Pulmonary artery endothelial cell (primary cell): ENCODE measurements at regions not wholly inside any gene's neighbourhood (a gene's known extent, or its start where the extent isn't known, plus 50 kb on each side); places are given as distances from the start of the nearest gene placed in this dataset.
A peak's percentile ranks its signal among the peaks of the same experiment; 100 is the strongest.

Experiments
- DNase-seq: peaks from one replicate; pipeline ENCODE4 v3.0.0-alpha.2; 2011; ENCODE audit warnings: low read depth, low spot score

- no peak for DNase-seq
Observed at GRCh38 chr20:23179766-23180403, 93.8 kb upstream of the CD93 start.

DNA sequence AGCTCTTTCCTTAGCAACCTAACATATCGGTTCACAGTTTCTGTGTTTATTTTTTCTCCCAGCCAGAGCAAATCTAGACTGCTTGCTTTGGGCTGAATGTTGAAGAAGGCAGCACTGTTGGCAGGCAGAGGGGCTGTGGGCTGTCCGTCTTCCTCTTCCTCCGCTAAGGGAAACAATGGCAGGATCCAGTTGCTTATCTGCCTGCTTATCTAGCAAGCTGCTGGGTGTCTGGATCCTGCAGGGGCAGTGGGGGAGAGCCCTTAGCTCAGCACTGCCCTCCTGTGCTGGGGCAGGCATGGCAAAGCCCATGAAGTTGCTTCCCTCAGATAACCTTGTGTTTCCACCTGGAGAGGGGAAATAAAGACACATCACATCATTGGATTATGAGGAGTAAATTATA is 92.7 kb upstream of the CD93 start:
- peak; percentile 94 for DNase-seq

DNA sequence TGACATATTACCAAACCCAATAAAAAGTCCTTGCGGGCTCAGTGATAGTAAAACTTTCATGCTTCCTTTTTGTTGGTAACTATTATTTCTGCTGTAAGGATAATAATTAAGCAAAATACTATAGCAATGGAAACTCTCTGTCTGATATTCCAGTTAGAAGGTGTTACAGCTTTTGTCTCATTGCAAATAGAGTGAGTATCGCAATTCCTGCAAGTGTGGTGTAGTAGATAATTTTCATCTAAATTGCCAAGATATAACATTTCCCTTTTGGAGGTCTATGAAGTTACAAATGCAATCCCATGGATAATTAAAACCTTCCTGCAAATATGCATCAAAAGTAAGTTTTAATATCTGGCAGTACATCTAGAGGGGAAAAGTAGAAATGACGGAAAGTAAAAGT is 88.7 kb upstream of the CD93 start:
- DNase-seq: no peak

GRCh38 chr20:23167431-23167830 is 81.3 kb upstream of the CD93 start:
- no peak for DNase-seq

DNA sequence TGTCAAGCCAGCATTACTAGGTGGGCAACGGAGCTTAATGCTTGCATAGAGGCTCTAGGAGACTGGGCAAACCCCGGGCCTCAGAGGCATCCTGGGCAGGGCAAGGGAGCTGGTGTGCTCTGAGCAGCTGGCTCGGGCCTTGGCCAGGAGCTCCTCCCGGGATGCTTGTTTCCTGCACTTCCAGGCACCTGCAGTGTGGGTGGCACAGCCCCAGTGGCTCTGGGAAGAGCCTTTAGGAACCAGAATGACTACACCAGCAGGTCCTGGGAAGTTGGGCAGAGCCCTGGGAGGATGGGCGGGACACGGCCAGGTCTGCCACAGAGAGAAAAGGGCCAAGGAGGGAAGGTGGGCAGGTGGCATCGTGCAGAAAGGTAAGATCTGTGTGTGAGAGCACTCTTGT is 80.4 kb upstream of the CD93 start:
- DNase-seq: no peak

GRCh38 chr20:23165964-23166363 is 79.8 kb upstream of the CD93 start:
- no peak for DNase-seq

DNA sequence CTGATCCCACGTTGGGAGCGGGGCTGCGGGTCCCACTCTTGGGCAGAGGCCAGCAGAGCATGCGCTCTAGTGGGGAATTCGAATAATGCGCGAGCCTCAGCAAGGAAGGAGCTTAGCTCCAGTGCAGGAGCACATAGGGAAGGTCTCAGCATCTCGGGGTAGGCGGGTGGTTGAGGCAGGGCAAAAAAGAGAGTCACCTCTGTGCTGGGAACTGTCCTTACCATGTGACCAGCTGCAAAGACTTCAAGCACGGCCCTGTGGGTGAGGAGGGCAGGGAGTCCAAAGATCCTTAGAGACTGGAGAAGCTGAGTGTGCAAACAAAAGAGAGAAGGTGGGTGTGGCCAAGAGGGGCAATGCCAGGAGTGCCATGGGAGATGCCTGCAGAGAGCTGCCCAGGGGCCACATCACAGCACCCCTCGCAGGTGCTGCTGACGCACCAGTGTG is 79.2 kb upstream of the CD93 start:
- no peak for DNase-seq

DNA sequence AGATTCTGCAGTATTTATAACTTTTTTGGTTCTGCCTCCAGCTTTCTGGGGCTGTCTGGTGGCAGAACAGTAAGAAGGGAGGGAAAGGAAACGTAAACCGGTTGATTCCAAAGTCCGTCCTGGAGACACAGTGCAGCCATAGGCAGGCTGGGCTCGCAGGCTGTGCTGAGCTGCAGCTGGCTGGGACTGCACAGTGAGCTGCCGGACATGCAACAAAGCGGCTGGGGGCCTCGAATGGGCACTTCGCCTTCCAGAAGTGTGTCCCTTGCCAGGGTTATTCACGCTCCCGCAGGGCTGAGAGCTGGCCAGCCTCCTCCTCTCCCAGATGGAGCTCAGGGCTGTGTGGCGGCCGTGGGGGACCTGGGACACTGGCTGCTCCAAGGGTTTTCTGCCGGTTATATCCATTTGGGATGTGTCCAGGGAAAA is 78.1 kb upstream of the CD93 start:
- DNase-seq: no peak

DNA sequence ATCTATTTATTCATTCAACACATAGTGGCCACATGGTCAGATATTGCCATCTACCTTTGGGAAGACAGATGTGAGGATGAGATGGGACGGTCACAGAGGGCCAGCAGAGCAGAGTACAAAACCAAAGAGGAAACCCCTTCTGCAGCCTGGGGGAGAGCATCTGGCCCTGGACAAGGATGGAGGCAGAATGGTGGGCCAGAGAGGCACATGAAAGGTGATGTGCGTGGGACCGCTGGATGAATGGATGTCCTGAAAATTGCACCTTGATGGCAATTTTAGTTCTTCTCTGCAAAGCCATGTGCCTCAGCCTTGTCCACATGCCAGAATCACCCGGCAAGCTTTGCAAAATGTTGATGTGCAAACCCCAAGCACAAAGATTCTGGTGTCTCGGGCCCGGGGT is 77.4 kb upstream of the CD93 start:
- DNase-seq: no peak

DNA sequence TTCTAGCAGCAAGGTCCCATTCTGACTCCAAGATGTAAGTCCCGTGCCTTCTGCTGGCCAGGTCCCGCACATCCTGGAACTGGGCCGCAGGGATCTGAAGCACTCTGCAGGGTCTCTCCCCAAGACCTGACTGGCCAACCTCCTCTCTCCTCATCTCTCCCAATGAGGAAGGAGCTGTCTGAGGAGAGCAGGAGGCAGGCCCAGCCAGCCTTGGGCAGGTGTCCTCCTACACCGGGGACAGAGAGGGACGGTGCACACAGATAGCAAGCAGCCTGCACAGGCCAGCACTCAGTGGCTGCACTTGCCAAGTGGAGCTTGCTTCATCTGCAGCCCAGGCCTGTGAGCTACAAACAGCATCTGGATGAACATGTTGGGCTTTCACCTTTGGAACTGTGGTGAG is 76.8 kb upstream of the CD93 start:
- DNase-seq: no peak

DNA sequence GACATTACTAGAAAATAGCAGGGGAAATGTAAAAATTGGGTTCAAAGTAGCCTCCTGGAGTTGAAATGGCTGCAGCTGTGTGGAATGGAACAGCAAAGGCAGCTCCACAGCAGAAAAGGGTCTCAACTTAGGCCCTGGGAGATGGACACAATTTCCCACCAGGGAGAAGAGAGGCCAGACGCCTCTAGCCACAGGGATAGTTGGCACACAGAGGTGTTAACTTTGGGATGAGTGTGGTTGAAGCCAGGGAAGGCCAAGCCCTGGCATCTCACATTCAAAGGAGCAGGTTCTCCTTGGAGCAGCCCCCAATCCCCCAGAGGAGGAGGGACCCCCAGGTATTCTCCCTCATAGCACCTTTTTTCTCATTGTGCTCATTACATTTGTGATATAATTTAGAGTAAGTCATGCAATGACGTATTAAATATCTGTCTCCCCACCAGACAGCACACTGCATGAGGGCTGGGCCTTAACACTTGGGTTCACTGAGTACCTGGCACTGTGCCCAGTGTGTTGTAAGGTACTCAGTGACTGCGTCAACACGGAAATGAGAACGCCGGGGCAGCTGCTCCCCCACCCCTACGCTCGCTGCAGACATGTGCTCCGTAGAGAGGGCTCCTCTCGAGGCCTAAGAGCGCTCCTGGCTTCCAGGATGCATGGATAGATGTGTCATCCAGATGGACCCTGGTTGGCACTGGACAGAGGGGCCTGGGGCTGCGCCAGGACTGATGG is 76.0 kb upstream of the CD93 start:
- peak; percentile 82 for DNase-seq

GRCh38 chr20:23161244-23161891 is 75.2 kb upstream of the CD93 start:
- DNase-seq: no peak

- DNase-seq: no peak
Observed at GRCh38 chr20:23160536-23161243, 74.6 kb upstream of the CD93 start.

GRCh38 chr20:23159947-23160318 is 73.8 kb upstream of the CD93 start:
- DNase-seq: no peak

GRCh38 chr20:23159256-23159946 is 73.3 kb upstream of the CD93 start:
- DNase-seq: no peak

GRCh38 chr20:23157734-23158133 is 71.6 kb upstream of the CD93 start:
- DNase-seq: no peak

DNA sequence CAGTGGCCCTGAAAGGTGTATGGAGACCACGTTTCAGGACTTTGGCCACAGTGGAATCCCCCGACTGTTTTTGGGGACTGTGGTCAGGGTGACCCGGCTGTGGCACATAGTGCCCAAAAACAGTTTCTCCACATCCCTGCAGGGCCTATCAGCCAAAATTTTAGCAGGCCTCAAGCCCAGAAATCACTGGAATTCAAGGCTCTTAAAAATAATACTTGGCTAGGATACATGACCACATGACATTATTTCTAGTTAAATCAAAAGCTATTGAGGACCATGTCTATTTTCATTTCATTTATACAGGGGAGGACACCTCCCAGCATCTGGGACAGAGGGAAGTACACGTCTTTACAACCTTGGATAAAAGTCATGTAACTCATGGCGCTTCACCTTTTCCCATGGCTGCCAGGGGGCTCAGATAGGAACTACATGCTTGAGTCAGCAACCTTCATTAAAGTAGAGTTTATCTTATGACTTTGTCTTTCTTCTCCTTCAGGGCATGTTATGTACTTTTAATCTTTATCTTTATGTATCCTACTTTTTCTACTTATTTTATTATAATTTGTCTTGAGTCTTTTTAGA is 70.8 kb upstream of the CD93 start:
- DNase-seq: no peak

GRCh38 chr20:23156170-23156841 is 70.2 kb upstream of the CD93 start:
- no peak for DNase-seq

GRCh38 chr20:23155141-23155590 is 69.0 kb upstream of the CD93 start:
- DNase-seq: no peak

DNA sequence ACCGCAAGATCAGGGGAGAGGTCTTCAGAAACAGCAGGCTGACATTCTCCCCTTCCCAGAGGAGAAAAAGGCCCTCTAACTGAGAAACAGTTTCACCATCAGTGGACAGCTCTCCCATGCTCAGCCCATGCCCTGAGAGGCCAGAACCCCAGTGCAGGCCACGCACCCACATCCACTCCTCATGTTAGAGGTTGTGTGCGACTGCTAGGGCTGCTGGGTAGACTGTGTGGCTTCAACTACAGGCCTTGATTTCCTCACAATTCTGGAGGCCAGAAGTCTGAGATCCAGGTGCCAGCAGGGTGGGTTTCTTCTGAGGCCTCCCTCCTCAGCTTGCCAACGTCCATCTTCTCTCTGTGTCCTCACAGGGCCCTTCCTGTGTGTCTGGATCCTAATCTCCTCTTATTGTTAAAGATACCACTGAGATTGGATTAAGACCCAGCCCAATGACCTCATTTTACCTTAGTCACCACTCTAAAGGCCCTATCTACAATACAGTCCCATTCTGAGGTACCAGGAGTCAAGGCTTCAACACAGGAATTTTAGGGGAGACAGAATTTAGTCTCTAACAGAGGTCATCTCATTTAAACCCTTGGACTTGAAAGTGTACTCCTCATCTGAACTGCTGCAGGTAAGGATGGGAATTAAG is 67.7 kb upstream of the CD93 start:
- no peak for DNase-seq
